ENCODE measurements at regions not wholly inside any gene's neighbourhood (a gene's known extent, or its start where the extent isn't known, plus 50 kb on each side); places are given as distances from the start of the nearest gene placed in this dataset.

DNA sequence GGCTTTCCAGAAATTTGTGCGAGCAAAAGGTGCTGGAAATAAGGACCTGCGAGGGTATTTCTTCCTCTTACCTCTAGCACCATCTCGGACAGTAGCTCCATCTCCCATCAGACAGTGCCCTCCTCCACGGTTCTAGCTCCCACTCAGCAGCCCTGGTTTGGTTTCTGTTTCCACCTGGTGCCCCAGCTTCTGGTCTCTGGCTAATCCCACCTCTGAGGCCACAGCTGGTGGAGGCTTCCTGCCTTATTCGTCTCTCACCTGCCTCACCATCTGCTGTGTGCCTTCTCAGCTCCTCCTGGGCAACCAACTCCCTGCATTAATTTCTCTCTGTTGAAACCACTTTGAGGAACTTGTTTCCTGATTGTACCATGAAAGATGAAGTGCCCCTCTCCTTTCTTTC lies 162.4 kb upstream of the CDYL start:
- no peak for DNase-seq

DNA sequence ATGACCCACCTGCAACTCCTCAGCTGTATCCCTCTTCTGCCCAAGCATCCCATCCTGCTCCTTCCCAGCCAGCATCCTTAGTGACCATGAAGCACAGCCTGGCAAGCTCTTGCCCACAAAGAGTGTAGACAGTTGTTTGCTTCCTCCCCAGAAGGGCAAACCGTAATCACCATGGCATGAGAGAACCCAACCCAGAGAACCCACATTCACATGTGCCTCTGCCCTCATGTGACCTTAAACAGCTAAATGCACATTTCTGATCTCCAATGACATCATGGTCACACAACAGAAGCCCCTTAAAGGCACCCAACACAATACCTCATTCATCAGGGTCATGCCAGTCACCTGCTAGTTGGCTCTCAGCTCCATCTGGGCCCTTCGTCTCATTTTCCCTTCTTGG lies 162.8 kb upstream of the CDYL start:
- DNase-seq, result no peak

DNA sequence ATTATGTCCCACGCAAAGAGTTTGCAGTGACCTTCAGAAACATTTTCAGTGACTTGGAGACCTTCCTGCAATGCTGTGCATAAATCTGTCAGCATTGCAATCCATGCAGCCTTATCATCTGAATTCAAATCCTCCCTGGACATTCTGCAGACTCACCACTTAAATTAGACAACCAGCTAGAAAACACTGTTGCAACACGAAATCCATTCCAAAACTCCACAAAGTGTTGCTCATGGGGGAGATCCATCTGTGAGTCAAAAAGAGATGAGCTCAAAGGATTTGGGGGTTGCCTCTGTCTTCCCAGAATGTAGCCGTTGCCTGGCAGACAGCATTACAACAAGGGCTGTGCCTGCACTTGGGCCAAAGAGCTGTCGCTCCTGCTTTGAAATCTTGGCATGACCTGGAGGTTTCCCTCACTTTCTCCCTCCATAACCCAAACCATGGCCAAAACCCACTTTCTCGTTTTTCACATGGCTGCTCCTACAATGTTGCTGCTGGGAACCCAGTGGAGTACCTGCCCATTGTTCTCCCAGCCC lies 163.5 kb upstream of the CDYL start:
- DNase-seq, result no peak

DNA sequence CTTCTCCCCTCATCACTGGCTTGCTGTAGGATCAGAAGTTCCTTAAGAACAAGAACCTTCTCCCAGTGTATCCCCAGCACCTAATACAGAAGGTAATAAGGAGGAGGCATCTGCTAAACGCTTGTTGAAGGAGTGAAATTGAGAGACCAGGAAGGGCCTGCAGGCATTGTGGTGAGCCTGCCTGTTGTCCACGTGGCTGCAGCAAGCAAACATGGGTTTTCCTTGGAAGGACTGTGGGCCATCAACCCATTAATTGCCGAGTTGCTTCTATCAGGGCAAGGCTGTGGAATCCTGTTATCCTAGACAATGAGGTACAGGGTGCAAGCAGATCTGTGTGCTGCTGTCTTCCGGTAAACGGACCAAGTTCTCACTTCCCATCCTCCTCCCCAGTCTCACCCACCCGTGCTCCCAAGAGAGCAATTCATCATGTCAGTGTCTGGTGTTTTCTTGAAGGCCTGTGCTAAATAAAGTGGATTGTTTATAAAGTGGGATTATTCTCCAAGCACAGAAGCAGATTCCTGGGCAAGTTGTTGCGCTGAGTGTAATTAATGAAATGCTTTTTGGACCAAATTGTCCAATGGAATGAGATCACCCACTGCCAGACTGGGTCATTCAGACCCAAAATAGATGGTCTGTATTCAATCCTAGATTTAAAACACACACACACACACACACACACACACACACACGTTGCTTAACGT lies 164.6 kb upstream of the CDYL start:
- no peak for DNase-seq

DNA sequence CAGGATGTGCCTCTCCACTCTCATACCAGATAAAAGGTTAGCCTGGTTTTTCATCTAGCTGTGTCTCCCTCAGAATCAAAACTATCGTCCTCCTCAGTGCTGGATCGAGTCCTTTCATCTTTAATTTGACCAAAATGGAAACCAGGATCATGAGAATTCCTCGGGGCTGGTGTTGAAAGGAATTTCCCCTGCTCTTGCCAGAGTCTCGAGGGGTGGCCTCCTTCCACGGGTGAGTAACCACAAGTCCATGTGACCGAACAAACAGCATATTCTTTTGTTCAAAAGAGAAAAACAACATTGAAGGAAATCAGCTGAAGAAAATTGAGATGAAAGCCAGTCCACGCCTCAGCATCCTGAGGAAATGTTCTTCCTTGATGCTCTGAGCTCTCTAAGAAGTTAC lies 165.9 kb upstream of the CDYL start:
- no peak for DNase-seq

DNA sequence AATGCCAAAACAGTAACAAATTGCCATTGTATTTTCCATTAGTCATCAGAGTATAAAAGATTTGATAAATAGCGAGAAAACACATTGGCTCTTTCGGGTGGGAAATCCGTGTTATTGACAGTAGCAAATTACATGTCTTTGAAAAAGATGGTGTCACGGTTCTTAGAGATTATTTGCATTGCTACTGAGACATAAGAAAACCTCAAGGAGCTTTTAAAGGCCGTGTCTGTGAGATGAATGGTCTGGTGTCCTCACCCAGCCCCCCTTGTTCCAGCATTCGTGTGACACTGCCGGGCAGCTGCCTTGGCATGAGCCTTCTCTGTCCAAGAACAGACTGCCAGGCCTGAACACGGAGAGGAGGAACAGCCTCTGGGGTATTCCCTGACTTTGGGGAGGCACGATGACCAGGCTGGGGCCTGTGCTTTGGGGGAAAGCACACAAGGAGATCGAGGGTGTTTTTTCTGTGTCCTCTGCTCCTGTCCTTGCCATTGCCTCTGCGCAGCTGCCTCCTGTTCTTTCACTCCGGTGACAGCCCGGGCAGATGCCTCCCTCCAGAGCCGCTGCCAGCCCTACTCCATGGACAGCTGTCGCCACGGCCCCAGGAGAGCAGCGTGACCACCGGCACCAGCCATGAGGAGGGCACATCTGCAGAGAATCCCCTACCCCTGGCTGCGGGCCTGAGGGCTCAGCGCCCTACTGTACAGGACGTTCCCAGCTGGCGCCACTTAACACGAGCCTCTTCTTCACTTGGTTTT lies 167.7 kb upstream of the CDYL start:
- no peak for DNase-seq

DNA sequence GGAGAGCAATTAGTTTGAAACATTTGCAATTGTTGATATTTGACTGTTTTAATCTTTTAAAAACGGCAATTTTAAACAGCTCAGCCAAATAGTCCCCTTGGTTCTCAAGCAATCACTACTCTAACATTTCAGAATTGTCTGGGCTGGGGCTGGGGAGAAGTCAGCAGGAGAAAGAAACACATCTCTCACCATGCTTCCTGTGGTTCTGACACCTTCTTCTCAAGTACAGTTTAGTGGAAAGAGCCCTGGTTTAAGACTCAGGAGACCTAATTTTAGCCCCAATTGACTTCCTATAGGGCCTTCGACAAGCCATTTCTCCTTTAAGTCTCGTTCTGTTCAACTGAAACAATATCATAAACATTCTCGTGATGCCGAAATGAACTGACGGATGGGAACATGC lies 168.4 kb upstream of the CDYL start:
- DNase-seq, result peak; percentile 33

DNA sequence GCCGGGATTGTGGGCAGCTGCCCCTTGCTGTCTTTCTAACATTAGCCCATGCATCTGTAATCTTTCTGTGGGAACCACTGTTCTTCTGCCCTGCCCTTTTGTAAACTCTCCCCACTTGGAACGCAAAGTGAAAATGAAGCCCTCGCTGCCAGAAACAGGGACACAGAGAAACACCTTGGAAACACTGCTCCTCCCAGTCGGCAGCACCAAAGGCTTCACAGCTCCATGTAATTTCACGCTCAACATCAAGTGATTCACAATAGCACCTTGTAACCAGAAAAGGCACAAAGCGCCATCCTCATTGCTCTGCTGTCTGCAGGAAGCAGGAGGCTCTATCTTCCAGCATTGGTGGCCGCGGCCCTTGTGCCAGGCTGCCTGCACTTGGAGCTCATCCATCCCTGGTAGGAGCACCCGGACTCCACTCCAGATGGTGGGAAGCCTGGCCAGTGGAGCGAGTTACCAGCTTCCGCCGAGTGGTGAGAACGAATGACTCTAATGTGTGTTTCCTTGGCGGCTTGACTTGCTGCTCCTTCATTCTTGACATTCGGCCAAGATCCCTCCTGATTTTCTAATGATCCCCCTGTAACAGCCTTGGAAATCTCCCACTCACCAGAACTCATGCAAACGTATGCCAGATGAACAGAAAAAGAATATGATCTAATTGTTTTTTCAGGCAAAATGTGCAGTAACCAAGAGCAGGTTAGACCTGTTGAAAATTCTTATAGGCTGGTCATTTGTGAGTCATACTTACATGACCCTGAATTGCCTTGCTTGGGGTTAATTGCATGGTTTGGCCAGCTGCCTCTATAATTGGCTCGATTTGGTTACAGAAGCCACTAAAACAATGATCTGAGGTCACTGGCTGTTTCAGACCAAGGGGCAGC lies 169.1 kb upstream of the CDYL start:
- DNase-seq, result no peak

DNA sequence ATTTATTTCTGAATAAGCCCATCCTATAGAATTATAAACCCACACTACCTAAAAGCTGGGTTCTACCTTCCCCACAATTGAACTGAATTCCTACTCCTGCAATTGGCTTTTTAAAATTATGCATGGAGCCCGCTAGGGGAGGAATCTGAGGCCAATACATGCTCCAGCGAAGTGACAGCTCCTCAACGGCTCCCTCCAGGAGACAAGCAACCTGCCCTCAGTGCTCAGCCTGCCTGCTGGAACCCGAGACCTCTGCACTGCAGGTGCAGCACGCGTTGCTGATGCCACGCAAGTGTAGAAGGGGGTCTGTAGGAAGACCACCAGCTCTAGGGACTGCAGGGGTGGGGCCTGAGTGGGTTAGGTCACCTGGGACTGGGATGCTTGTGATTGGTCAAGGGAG lies 170.2 kb upstream of the CDYL start:
- DNase-seq, result no peak

DNA sequence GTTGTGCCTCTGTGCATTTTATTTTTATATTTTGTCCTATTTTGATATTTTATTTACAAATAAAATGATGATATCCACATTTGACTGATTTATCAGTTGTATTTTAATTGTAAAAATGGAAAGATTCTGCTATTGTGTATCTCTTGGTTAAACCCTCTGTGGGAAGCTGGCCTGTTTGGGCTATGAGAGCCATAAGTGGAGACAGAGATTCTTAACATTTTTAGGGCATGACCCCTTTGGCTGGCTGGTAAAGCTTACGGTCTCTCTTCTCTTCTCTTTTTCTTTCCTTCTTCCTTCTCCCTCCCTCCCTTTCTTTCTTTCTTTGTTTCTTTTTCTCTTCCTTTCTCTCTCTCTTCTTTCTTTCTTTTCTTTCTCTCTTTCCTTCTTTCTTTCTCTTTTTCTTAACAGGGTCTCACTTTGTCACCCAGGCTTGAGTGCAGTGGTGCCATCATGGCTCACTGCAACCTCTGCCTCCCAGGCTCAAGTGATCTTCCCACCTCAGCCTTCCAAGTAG lies 172.3 kb upstream of the CDYL start:
- no peak for DNase-seq

DNA sequence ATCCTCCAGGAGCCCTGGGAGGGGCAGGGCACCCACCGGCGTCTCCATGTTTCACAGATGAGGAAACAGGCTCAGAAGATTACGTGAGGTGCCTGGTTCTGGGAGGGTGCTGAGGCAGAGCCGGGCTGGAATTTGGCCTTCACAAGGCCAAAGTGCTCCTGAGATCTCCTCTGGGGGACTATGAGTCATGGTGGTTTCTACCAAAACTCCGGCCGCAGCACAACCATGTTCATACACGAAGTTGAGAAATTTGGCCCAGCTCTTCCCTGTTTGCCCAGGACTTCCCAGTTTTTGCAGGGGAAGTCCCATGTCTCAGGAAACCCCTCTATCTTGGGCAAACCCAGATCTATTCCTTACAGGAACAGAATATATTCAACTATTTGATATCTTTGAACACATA lies 172.9 kb upstream of the CDYL start:
- DNase-seq, result no peak

DNA sequence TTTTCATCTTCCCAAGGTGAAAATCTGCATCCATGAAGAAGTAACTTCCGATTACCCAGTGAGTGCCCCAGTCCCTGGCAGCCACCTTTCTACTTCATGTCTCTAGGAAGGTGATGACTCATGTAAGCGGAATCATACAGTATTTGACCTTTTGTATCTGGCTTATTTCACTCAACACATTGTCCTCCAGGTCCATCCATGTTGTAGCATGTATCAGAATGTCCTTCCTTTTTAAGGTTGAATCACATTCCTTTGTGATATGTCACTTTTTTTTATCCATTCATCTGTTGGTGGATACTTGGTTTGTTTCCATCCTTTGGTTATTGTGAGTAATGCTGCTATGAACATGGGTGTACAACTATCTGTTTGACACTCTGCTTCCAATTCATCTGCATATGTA lies 176.3 kb upstream of the CDYL start:
- DNase-seq, result no peak

DNA sequence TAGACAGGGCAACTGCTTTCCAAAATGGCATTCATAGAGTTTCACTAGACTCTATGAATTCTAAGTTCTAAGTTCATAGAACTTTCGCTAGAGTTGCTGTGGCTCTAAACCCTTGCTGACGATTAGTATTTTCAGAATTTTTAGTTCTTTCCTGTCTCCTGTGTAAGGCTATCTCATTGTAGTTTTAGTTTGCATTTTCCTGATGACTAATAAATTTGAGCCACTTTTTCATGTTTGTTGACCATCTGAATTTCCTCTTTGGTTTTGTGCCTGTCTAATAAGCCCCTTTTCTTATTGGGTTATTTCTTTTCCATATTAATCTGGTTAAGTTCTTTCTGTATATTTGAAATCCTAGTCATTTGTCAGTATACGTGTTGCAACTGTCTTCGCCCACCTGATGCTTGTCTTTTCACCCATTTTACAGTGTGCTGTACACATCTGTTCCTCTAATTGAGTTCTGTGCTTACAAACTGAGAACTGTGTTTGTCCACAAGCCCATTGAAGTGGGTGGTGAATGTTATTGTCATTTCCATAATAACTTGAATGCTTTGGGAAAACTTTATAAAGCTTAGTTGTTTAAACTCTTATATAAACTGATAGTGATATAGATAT lies 177.7 kb upstream of the CDYL start:
- no peak for DNase-seq

DNA sequence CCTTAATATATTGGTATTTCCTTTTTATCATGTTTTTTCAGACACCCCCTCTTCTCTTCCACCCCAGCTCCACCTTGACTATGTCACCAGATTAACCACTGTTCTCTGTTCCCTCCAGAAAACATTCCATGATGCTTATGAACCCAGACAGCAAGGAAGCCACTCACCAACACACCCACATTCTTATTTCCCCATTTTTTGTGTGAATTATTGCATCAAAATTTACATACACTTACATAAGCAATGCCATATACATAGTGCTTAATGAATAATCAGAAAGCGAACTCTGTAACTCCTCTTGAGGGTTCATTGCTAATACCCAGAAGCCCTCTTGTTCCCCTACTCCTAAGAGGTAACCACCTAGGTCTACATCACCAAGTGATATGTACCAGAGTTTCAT lies 182.3 kb upstream of the CDYL start:
- DNase-seq, result no peak

DNA sequence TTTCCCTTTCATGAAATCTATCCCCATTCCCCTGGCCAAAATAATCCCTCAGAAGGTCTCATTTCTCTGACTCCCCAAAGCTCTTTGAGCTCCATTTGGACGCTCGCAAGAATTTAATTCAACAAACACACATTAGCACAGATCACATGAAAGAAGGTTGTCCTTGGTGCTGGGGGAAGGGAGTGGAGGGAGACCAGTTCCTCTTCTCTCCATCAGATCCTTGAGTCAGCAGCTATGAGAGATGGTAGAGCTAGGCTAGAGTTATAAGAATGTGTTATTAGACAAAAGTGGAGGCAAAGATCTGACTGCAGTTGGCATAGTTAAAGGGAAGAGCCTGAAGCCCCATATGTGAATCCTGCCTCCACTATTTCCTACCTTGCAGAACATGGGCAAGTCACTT lies 184.2 kb upstream of the CDYL start:
- no peak for DNase-seq

DNA sequence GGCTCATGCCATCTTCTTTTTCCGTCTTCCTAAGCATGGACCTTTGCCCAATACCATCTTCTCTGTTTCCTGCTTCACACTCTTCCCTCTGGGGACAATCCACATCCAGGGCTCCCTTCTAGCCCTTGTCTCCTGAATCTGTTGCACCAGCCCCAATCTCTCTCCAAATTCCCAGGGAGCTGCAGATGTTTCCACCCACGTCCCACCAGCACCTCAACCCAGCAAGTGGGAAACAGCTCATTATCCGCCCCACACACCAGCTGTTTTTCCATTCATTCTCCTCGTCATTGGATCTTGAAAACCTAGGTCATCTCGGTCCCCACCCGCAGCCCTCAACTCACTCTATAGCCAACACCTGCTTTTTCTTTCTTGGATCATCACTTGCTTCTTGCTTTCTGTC lies 185.0 kb upstream of the CDYL start:
- no peak for DNase-seq

DNA sequence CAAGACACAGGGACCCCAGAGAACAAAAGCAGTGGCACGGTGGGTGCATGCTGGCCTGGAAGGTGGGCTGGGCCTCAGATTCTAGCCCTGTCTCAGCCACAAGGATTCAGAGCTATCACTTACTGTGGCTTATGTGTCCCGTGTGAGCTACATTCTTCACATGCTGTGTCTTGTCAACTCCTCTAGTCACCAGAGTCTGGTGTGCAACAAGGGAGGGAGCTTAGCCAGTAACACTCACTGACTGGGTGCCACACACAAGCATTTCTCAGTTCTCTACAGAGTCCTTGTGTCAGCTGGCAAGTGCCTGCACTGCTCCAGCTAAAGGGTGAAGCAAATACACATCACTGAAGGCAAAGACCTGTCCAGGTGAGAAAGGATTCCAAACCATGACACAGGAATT lies 186.9 kb upstream of the CDYL start:
- DNase-seq, result no peak

DNA sequence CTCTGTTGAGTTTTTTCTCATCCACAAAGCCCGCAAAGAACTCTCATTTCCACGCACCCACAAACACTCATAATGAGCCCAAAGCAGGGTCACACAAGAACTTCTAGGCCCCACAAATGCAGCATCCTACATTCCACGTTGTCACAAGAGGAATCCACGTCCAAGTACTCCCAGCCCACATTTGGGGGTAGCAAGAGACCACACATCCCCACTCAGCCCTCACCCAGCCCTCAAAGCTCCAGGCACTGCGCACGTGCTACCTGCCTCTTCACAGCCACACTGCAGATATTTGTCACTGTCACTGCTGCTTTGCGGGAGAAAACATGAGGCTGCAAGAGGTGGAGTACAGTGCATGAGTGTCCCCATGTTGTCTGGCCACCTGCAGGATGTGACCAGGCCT lies 187.6 kb upstream of the CDYL start:
- no peak for DNase-seq

DNA sequence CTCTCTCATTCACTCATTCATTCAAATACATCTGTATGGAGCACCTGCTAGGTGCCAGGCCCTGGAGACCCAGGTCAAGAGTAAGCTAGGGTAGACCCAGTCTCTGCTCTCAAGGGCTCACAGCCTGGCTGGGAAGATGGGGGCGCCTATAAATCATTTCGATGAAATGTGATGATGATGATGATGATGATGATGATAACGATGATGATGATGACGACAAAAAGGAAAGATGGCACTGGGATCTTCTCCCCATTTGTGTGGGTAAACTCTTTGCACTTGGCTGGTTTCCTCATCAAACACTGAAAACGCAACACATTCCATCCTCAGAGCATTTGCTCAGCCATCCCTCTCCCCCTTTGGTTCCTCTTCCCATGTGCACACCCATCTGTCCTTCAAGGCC lies 188.0 kb upstream of the CDYL start:
- no peak for DNase-seq

DNA sequence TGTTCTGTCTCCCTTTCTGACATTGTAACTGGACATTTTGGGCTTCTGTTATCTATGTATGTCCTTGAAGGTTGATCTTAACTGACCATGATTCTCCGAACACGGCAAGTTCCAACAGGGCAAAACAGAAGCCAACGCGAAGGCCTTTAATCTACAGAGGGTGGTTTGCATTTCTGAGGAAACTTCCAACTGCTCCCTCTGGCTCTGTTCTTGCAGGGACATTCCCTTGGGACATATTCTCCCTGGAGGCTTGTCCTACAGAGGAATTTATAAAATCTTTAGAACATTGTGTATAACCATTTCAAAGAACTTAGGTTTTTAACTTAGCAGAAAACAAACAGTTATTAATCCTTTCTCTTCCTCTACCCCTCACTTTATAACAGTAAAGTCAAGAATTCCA lies 189.0 kb upstream of the CDYL start:
- no peak for DNase-seq

DNA sequence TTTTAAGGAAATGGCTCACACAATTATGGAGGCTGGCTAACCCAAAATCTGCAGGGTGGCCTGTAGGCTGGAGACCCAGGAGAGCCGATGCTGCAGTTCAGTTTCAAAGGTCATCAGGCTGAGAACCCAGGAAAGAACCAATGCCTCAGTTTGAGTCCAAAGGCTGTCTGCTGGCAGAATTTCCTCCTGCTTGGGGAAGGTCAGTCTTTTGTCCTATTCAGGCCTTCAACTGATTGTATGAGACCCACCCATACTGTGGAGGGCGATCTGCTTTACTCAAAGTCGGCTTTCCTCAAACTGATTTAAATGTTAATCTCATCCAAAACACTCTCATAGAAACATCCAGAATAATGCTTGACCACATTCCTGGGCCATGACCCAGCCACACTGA lies 189.7 kb upstream of the CDYL start:
- DNase-seq, result no peak

DNA sequence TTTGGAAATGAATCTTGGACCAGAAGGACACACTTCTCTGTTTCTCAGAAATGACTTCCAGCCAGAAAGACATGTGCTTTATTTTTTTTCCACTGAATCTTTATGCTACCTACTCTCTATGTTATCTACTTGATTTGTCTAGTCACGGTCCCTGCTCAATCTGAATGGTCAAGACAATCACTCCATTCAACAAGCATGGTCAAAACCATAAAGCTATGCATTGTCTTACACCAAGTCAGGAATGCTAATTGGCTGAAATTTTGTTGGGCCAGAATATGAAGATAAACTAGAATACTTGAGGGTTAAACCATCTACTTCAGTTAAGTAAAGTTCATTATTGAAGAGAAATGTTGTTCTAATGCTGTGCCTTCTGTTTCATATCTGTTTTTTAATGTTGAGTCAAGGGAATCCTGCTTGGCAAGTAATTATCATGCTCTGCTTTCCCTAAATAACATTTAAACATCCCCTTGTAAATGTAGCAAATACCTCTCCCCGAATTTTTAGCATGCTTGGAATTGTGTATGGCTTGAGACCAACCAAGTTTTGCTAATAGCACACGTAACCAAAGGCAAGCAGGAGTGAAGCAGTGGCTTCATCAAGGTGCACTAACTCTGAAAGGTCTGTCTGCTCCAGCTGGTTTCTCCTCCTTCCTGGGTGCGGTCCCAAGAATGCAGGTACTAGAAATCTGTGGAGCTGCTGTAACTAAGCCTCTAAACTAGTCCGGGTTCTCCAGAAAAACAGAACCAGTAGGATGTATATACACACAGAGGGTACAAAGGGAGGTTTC lies 190.3 kb upstream of the CDYL start:
- no peak for DNase-seq

Measured in CD4-positive, alpha-beta T cell treated with Interleukin-17A for 1 hour (primary cell).